IPS-NIHi7 (cell line): ENCODE measurements at regions not wholly inside any gene's neighbourhood (a gene's known extent, or its start where the extent isn't known, plus 50 kb on each side); places are given as distances from the start of the nearest gene placed in this dataset.

Experiments
- DNase-seq: peaks from one replicate; pipeline ENCODE4 v3.0.0; 2012; ENCODE audit warnings: mixed read lengths; ENCODE audit errors: extremely low spot score

DNA sequence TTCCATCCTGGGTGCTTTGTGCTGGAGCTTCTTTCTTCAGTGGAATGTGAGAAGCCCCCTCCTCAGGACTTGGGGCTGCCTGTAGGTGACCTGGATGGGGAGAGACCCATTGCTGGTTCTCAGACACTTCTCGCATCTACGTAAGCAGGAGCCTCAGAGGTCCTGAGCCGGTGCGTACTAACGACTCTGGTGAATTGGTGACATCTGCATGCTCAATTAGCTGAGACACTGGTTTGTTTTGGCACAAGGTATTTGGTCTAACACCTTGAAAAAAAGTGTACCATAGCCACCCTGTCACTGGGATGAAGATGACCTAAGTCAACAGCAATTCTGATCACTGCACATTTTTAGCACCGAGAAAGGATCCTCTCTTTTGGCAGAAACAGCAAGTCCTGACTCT, 57.7 kb downstream of the LRRC30 start:
- no peak for DNase-seq

DNA sequence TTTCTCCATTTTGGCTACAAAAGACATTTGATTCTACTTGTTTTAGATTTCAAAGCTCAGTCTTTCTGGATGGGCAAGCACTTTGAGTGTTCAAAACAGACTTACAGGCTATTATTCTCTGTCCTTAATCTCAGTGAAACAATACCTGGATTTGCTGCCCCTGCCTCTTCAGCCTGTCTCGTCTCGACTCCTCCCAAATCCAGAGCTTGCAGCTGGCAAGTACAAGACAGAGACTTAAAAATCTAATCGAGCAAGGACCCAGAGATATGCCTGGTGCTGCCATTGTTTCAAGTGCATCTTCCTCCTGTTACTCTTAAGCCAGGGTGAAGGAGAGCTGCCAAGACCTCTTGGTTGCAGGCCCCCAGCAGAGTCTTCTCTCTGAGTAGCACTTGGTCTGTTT, 59.2 kb downstream of the LRRC30 start:
- DNase-seq: no peak

- DNase-seq: no peak
Observed at GRCh38 chr18:7291046-7291445, 60.2 kb downstream of the LRRC30 start.

- DNase-seq: no peak
Observed at GRCh38 chr18:7298149-7298548, 67.3 kb downstream of the LRRC30 start.

DNA sequence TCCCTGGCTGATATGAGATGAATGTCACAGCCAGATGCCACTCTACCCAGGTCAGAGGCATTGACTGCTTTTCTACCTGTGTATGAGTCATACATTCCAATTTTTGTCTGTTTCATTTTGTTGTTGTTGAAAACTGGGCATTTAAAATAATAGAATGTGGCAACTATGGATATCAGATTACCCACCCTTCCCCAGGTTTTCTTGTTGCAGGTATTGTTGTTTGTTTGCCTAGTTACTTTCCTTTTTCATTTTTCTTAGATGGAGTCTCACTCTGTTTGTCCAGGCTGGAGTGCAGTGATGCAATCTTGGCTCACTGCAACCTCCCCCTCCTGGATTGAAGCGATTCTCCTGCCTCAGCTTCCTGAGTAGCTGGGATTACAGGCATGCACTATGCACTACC, 70.2 kb downstream of the LRRC30 start:
- DNase-seq: no peak

DNA sequence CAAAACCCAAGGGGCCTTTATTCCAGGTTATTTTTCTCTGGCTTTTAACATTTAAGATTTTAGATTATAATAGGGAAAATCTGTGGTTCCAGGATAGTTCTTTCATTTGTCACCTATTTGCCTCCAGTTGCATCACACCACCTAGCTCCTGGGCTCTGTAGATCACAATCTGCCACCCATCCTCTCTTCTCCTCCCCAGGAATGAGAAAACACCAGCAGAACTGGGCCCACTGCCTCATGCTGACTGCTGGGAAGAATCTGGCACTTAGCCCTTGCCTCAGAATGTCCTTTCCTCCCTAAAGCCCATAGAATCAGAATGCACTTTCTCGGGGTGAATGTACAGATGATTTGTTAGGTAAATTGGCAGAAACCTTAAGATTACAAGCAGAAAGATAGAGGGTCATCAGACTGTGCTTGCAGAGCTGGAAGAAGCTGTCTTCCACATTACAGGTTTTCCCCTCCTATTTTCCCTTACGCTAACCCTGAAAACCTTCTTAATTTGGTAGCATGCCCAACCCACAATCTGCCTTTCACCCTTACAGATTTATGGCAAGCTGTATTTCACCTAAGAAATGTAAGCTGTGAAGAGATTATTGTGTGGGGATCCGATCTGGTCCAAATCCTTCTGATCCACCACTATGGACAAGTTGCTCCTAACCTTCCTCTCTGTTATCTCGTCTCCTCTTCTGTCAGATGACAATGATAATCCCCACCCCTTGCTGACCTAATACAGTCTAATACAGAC, 72.6 kb downstream of the LRRC30 start:
- peak; percentile 1 for DNase-seq

DNA sequence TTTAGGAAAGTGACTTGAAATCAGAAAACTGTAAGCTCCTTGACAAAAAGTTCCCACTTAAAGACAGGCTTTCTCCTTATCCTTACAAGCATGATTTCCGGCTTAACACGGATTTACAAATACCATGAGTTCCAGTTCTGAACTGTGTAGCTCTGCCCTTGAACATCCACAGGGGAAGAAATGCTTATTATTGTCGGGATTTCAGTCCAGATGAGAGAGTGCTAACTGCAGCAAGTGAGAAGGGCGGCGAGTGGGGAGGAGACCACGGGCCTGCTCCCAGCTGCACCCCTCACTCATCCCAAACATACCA, 73.1 kb downstream of the LRRC30 start:
- DNase-seq: peak; percentile 6

DNA sequence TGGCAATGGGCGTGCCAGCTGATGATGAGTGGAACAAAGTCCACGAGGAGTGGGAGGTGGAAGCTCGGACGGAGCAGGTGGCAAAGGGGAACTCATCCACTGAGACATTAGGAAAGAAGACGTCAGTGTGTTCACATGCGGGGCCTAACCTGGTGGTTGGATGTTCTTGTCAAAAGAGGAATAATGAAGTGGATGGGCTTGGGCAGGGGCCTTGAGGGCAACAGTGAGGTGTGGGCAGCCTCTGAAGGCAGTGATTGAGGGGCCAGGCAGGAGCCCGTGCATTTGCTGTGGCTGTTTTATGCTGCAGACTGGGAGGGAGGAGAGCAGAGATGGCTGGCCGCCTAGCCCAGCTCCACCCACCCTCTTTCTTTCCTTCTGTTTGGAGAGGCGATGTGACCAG, 74.5 kb downstream of the LRRC30 start:
- DNase-seq: peak; percentile 4

- DNase-seq: peak; percentile 5
Observed at GRCh38 chr18:7307030-7307429, 76.1 kb downstream of the LRRC30 start.

- DNase-seq: peak; percentile 6
Observed at GRCh38 chr18:7307526-7307925, 76.6 kb downstream of the LRRC30 start.

DNA sequence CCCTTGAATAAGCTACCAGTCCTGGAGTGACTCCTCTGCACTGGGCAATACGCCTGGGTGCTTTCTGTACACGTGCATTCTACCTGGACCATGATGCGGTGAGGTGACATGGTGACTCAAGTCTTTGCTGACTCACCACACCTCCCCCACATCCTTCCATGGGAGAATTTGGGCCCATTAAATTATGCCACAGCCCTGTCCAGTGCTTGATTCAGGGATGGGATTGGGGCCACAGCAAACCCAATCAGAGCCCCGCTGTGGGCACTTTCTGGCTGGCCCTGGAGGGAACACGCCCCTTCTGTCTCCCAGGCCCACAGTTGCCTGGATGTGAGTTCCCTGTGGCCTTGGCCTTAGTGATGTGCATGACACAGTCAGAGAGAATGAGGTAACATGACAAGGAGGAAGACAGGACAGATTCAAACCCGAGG, 86.9 kb downstream of the LRRC30 start:
- peak; percentile 7 for DNase-seq

DNA sequence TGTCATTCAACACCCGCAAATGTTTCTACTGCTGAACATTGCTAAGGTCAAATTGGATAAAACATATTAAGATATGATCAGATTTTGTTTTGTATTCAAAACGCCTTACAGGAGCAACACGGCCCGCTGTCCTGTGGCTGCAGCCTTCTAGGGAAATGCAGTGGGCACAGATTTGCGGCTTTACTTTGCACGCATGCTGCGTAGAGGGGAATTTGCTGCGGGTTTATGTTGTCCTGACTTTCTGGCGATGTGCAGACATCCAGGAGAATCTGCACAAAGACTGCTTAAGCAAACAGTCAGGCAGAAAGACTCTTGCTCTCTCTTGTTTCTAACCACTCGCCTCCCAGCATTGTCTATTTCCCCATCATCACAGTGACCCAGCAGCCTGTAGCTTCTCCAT, 88.3 kb downstream of the LRRC30 start:
- DNase-seq: no peak

DNA sequence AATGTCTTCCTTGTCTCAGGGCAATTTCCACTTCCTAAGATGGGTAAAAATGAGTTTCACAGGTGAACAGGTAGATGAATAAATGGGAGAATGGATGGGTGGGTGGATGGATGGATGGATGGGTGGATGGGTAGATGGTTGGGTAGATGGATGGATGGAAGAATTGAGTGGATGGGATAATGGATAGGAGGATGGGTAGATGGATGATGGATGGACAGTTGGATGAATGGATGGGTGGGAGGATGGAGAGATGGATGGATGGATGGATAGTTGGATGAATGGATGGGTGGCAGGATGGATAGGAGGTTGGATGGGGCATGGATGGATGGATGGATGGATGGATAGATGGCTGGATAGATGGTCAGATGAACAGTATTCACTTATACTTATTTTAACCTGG, 90.9 kb downstream of the LRRC30 start:
- DNase-seq: no peak

DNA sequence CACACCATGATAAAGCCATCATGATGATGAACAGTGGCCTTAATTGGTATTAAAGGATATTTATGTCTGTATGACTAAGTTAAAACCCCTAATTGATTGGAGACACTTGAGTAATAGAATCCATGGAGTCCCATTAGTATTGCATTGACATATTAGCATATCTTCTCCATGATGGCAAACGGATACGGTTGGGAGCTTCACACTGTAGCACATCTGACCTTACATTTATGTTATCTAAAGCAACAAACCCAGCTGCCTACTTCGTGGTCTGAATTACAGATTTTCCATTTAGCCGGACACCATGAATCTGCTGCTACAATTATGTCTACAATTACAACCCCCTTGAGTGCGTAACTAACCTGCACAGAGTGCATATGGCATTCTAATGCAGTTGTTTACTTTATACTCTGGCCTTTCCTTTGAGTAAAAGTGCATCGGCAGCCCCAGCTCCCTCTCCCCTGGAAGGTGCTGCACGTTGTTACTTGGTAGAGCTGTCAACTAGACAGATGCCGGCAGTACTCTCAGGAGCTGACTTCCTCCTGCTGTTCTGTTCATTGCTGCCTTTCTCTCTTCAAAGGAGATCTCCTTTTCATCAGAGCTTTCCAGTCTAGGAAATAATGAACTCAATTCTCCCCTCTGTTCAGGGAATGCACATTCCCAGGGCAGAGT, 92.1 kb downstream of the LRRC30 start:
- no peak for DNase-seq

DNA sequence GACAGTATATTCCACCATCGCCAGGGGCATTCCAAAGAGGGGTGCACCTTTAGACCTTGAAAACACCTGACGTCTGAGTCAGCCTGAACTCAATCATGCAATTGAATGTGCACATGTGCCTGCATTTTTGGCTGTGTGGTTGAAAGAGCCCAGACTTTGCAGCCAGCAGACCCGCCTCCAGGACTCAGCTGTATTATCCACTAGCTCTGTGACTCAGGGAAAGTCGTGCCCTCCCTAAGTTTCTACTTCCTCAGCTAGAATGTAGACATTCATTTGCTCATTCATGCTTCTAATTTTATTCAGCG, 94.2 kb downstream of the LRRC30 start:
- no peak for DNase-seq

GRCh38 chr18:7329016-7329415, 98.1 kb downstream of the LRRC30 start:
- DNase-seq: peak; percentile 29

GRCh38 chr18:7332452-7332851, 101.6 kb downstream of the LRRC30 start:
- DNase-seq: no peak

GRCh38 chr18:7333025-7333562, 102.2 kb downstream of the LRRC30 start:
- no peak for DNase-seq

DNA sequence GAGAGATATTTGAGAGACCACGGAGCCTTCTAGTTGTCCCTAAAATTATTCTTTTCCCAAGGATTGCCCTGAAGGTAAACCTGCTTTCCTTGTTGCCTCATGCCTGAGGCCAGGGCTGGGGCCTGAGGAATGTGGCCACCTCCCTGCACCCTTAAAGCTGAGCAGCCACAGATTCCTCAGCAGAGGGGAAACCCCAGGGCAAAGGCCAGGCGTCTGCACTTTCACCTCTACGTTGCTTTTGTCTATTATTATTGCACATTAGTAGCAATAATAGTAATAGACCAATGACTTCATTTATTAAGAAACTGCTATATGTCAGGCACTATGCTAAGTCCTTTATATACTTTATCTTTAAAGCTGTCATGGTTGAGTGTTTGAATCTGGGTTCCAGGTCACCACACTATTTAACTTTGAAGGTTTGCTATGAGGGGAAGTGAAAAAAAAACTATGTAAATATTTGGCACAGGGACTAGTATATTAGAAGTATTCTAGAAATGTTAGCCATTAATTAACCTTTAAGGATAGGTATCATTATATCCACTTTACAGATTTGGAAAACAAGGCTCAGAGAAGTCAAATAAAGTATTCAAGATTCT, 104.2 kb downstream of the LRRC30 start:
- no peak for DNase-seq

DNA sequence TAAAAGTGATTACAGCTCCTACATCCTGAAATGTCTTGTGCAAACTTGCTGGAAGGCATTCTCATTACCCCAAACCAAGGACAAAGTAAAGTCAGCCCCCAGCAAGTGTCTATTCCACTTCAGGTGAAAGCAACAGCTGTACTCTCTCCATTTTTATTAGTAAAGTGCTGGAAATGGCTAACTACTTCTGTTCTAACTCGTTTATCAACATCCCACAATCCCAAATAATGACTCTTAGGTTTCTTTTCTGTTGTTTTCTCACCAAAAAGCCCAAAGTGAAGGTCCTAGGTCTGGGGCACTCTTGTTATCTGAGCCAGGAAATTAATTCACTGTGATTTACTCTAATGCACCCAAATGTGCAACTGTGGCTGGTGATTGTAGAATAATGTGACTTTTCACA, 105.7 kb downstream of the LRRC30 start:
- DNase-seq: no peak

GRCh38 chr18:7338846-7339245, 108.0 kb downstream of the LRRC30 start:
- no peak for DNase-seq

DNA sequence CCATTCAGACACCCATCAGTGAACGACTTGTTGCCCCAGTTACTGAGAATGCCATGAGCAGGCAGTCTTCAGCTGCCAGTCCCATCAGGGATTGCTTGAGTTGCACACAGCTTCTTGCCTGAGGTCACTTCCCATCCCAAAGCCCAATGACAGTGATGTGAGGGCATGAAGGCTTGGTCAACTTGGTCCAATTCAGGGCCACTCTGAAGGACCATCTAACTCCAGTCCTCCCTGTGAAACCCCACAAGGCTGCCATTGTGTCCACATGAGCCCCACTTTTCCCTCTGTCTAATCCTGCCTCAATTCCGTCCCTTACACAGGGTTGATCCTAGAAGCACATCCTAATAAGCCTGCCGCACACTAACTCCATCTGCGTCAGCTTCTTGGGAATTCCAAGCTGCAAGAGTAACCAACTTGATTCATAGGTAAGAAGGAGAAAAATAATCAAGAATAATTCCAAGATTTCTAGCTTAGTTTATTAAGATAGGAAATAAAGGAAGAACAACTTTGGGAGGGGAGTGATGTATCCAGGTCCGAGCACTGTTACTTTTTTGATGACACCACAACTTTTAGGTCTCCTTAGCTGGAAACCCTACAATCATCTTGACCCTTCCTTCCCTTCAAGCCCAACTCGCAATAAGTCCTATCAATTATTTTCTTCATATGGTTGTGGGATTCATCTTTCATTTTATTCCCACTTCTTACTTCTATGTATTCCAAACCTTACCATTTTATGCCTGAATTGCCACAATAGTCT, 110.9 kb downstream of the LRRC30 start:
- no peak for DNase-seq
